AG09319 (cell line): ENCODE measurements at regions not wholly inside any gene's neighbourhood (a gene's known extent, or its start where the extent isn't known, plus 50 kb on each side); places are given as distances from the start of the nearest gene placed in this dataset.

Source experiments
- DNase-seq: peaks from one replicate; pipeline ENCODE4 v3.0.0-alpha.2; 2010; ENCODE audit warnings: low read depth; ENCODE audit errors: extremely low read depth
- CTCF ChIP-seq: IDR thresholded peaks from 2 replicates; pipeline ENCODE4 v1.5.1; 2011; ENCODE audit warnings: low read depth, mild to moderate bottlenecking, inconsistent platforms, low read length, moderate library complexity

- TF ChIP-seq CTCF, result no peak
- no peak for DNase-seq
These were observed 90.7 kb upstream of the KCNK2 start for GRCh38 chr1:214991691-214992315.

GRCh38 chr1:214993419-214993818, 89.1 kb upstream of the KCNK2 start:
- DNase-seq, result no peak
- TF ChIP-seq CTCF, result no peak

- no peak for TF ChIP-seq CTCF
- no peak for DNase-seq
These were observed 84.9 kb upstream of the KCNK2 start for GRCh38 chr1:214997685-214998084.

- no peak for DNase-seq
- no peak for TF ChIP-seq CTCF
These were observed 81.0 kb upstream of the KCNK2 start for GRCh38 chr1:215001419-215002021.

- peak; percentile 93 for DNase-seq
- TF ChIP-seq CTCF, result no peak
These were observed 80.1 kb upstream of the KCNK2 start for GRCh38 chr1:215002471-215002870.

GRCh38 chr1:215003686-215004085, 78.9 kb upstream of the KCNK2 start:
- TF ChIP-seq CTCF, result no peak
- no peak for DNase-seq

GRCh38 chr1:215004121-215004827, 78.3 kb upstream of the KCNK2 start:
- no peak for TF ChIP-seq CTCF
- DNase-seq, result no peak
